GM21717 (cell line): ENCODE measurements at regions not wholly inside any gene's neighbourhood (a gene's known extent, or its start where the extent isn't known, plus 50 kb on each side); places are given as distances from the start of the nearest gene placed in this dataset.
"Not testable (repeated sequence)": the region's sequence is repeated elsewhere in the genome, so short reads cannot be mapped to it uniquely, and the experiment has no call there.

Experiments
- ATAC-seq: cut with Tn5 transposase; IDR thresholded peaks from one replicate; pipeline ENCODE4 v1.9.1; 2021; ENCODE audit warnings: mild to moderate bottlenecking, moderate library complexity; ENCODE audit not compliant: unreplicated experiment

DNA sequence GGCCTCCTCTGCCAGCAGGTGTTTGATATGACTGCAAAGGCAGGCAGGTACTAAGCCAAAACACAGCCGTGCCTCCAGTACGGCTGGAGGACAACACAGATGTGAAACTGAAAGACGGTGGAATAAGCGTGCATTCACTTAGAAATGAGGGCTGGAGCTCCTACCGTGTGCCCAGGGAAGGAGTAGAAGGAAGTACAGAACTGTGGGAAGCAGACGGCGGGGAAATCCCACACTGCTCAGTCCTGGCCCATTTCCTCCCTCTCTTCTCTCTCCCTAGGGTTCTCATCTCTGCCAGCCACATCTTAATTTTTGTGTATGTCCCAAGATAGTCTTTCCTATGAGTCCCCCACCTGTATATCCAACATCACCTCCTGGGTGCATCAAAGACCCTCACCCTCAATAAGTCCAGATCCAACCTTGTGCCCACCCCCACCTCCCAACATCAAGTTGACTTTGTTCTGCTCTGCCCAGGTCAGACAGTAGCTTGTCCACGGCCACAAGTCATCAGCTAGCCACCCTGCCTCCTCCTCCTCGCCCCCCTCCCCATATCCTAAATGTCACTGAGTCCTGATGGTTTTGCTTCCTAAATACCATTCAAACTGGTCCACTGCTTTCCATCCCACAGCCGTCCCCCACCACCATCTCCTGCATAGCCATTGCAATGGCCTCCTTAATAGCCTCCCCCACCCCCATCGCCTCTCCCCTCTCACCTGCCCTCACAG is 77.1 kb upstream of the RPL38 start:
- ATAC-seq = no peak

DNA sequence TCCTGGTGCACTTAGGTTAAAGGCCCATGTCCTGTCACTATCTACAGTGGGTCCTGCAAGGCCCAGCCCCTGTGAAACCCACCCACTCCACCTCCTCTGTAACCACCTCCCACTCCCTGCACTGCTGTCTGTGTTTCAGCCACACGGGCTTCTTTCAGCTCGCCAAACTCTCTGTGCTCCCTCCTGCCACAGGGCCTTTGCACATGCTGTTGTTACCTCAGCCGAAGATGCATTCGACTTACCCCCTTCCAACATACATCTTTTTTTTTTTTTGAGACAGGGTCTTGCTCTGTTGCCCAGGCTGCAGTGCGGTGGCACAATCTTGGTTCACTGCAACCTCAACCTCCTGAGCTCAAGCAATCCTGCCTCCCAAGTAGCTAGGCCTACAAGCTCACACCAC is 76.5 kb upstream of the RPL38 start:
- ATAC-seq = no peak

DNA sequence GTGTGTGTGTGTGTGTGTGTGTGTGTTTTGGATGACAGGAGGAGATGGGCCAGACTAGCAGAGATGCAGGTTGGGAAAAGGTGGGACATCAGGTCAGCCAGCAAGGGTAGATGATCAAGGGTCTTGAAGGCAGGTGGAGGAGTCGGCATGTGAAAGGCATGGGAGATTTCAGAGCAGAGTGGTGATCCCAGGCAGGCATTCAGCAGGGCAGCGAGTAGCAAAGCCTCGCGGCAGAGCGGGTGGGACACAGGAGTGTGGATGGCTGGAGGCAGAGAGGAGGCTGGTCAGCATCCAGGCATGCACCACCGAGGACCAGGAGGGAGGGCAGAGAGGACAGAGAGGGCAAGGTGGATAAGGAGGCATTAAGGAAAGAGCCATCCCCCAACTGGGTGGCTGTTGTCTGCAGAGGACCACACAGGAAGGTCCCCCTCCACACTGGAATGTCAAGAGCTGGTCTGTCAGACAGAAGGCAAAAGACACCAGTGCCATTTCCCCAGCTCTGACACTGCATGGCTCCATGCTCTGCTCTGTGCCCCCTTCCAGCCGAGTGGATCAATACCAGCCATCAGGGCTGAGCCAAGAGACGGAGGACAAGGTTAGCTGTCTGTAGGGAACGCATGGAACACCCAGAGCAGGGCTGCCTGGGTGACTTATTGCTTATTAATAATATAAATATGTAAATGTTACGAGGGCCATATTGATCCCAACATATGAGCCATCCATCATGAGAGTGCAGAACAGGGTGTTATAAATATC is 74.8 kb upstream of the RPL38 start:
- no peak for ATAC-seq

DNA sequence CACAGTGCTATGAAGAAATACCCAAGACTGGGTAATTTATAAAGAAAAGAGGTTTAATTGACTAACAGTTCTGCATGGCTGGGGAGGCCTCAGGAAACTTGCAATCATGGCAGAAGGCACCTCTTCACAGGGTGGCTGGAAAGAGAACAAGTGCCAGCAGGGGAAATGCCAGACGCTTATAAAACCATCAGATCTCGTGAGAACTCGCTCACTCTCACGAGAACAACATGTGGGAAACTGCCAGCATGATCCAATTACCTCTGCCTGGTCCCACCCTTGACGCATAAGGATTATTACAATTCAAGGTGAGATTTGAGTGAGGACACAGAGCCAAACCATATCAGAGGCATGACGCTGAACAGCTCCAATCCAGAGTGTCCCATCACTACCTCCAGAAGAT is 73.7 kb upstream of the RPL38 start:
- ATAC-seq = not testable (repeated sequence)

DNA sequence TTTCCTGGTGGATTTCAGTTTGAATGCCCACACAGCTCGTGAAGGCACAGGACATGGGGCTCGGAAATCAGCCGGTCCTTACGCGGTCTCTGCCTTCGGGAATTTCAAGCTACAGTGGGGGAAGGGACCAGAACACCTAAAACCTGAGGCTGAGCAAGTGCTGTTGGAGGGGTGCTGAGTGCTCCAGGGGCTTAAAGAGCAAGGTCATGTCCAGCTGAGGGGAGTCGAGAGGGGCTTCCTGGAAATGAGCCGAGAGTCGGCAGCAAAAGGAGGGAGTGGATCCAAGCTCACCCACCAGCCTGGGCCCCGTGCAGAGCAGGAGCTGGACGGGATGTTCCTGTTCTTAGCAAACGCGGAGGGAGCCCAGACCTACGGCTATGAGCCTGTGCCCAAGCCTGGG is 73.2 kb upstream of the RPL38 start:
- ATAC-seq = no peak

DNA sequence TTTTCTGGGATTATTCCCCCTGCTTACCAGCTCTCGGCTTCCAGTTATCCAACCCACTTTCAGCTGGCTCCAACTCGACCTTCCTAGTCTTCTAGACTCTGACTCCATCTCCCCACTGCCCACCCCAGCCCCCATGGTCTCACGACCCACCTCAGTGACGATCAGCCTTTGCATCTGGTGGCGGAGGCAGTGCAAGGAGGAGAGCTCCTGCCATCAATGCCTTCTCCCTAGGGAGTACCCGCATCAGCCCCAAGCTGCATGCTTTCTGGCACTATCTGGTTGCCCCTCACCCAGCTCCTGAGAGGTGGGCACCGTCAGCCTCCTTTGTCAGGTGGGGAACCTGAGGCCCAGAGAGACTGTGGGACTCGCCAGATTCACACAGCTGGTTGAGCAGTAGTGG is 72.6 kb upstream of the RPL38 start:
- no peak for ATAC-seq

DNA sequence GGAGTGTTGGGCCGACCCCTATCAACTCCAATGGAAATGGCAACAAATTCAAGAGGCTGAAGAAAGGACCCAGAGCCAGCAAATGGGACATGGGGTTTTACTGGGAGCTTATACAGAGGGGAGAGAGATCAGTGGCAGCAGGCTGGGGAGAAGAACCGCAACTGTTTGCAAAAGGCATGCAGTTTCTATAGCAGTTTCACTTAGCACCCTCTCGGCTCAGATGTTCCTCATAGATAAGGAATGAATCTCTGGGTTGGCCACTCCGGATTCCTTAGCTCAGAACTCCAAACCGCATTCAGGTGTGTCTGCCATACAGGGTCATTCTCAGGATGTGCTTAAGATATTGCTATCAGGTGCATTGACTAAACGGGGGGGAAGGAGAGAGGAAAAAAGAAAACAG is 71.1 kb upstream of the RPL38 start:
- ATAC-seq = no peak

DNA sequence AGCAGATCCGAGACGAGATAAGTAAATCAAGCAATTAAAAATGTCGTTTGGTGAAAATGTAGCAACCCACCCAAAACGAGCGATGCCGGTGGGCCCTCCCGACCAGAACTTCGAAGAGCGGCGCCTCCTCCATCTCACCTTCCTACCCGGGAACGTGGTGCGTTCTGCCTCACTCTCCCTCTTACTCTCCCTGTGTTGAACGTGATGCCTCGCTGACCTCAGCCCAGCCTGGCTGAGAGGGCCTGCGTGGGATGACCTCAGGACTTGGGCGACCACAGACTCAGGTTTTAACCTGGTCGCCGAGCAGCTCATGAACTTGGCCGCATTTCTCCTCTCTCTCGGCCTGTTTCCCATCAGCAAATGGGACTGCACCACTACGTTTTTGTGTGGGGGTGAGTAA is 69.7 kb upstream of the RPL38 start:
- no peak for ATAC-seq

DNA sequence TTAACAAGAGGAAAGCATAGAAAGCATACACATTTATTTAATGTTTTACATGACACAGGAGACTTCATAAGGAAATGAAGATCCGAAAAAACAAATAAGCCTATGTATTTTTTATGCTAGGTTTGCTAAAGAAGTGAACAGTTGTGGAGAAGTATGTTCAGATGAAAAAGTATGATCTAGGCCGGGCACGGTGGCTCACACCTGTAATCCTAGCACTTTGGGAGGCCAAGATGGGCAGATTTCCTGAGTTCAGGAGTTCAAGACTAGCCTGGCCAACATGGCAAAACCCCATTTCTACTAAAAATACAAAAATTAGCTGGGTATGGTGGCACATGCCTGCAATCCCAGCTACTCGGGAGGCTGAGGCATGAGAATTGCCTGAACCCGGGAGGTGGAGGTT is 69.2 kb upstream of the RPL38 start:
- ATAC-seq = not testable (repeated sequence)

DNA sequence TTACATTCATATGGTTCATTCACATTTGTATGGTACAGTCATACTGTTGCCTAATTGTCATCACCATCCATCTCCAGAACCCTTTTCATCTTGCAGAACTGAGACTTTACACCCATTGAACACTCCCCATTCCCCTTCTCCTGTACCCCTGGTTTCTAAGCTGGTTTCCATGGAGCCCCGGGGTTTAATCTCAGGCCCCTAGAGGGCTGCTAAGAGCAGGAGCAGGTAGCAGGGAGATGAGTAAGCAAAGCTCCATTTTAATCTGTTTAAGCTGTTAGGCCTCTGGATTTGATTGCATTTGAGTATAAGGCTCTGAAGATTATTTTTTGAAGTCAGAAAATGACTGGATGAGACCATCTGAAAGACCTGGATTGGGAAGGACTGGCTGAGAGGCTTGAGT is 68.5 kb upstream of the RPL38 start:
- no peak for ATAC-seq

DNA sequence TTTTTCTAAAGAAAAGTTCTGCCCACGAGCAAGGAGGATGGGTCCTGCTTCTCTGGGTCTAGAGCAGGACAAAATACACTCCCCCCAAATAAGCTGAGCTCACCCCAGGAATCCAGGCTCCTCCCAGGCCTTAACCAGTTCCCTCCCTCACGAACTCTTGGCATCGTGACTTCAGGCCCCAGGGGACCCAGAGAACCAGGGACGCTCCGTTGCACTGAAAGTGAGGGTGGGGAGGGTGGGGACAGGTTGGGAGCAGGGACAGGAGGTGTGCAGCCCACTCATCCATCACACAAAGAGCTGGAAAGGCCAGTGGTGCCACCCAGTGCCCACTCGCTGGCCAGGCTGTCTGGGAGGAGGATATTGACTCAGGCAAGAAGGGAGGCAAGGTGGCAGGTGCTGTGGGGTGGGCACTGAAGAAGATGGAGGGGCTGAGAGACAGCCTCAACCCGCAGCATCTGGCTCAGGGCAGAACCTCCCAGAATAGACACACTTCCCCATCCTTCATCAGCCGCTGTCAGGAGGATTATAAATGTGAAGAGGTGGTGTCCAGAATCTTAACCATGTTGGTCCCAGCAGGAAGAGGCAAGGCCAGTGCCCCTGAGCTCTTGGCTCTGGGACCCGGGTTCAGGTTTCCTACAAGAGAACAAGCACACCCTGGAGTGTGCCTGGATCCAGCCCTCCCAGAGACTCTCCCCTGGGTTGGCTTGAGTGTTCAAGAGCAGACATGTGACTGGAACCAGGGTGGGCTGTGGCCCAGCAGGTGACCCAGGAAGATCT is 67.9 kb upstream of the RPL38 start:
- no peak for ATAC-seq

DNA sequence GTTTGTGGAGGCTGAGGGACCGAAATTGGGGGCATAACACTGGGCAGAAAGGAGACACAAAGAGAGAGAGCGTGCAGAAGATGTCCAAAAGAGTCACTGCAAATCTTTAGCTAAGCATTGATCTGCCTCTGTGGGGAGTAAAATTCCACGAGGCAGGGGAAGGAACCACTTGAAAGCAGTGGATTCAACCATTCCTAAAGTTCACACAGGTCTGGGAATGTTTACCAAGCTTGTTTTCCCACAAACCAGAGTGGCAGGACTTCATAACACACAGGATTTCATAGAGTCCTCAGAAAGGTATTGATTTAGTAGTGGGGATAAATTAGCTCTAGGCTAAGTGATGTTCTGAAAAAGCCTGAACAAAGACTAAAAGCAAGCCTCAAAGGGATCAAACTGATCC is 66.1 kb upstream of the RPL38 start:
- no peak for ATAC-seq

DNA sequence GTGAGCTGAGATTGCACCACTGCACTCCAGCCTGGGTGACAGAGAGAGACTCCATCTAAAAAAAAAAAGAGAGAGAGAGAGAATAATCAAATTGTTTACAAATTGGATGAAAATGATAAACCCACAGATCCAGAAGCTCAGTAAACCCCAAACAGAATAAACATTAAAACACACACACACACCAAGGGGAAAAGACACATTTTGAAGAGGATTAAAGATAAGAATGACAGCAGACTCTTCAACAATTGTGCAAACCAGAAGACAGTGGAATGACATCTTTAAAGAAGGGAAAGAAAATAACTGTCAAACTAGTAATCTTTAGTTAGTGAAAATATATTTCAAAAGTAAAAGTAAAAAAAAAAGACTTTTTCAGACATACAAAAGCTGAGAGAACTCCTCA is 64.4 kb upstream of the RPL38 start:
- ATAC-seq = no peak

DNA sequence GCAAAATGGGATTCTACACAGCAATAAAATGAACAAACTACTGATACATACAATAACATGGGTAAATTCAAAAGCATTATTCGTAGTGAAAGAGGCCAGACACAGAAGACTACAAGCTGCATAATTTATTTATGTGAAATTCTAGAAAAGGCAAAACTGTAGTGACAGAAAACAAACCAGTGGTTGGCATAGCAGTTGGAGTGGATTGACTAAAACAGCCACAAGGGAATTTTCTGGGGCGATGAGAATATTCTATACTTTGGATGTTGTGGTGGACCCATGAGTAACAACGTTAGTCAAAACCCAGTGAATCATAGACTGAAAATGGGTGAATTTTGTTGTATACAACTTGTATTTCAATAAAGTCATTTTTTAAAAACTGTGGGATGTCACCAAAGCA is 63.2 kb upstream of the RPL38 start:
- no peak for ATAC-seq

DNA sequence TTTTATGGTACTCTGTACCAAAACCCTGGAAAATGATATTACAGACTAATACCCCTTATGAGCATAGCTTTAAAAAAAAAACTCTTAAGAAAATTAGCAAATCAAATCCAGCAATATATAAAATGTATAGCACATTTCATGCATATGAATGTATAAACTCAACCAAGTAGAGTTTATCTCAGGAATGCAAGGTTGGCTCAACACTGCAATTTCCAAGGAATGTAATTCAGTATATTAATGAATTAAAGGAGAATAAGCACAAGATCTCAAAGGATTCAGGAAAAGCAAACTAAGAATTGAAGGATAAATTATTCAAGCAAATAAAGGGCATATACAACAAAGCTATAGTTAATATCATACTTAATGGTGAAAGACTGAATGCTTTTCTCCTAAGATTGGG is 61.9 kb upstream of the RPL38 start:
- no peak for ATAC-seq

DNA sequence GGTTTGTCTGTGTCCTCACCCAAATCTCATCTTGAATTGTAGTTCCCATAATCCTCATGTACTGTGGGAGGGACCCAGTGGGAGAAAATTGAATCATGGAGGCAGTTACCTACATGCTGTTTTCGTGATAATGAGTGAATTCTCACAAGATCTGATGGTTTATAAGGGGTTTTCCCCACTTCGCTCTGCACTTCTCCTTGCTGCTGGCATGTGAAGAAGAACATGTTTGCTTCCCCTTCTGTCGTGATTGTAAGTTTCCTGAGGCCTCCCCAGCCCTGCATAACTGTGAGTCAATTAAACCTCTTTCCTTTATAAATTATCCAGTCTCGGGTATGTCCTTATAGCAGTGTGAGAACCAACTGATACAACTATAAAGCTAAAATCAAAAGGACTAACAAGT is 60.2 kb upstream of the RPL38 start:
- ATAC-seq = not testable (repeated sequence)

DNA sequence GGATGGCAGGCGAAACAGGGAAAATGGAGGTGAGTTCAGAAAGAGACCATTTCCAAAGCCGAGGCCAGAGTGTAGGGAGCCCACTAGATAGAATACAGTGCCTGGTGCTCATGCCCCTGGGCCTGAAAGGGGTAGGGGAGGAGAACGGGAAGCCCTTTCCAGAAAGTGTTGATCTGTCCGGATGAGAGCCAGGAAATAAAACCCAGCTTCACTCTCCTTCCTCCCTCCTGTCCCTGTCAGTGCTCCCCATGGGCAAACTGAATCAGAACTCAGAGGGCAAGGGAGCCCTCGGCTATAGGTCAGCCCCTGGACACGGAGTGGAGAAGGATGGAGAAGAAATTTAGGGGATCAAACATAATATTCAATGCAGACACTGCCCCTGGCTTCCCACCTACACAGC is 57.7 kb upstream of the RPL38 start:
- ATAC-seq = no peak

DNA sequence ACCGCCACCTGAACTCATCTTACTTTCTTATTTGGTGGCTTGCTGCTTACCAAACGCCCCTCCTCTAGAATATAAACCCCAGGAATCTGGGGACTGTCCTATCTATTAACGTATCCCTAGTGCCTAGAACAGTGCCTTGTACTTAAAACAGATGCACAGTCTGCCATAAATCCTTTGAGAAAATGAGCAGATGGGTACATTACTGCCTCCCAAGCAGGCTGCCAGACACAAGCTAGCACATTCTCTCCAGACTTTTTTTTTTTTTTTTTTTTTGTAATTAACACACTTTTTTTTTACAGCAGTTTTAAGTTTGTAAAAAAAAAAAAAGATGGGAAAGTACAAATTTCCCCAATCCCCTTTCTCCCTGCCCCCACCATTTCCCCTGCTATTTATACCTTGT is 57.3 kb upstream of the RPL38 start:
- no peak for ATAC-seq

DNA sequence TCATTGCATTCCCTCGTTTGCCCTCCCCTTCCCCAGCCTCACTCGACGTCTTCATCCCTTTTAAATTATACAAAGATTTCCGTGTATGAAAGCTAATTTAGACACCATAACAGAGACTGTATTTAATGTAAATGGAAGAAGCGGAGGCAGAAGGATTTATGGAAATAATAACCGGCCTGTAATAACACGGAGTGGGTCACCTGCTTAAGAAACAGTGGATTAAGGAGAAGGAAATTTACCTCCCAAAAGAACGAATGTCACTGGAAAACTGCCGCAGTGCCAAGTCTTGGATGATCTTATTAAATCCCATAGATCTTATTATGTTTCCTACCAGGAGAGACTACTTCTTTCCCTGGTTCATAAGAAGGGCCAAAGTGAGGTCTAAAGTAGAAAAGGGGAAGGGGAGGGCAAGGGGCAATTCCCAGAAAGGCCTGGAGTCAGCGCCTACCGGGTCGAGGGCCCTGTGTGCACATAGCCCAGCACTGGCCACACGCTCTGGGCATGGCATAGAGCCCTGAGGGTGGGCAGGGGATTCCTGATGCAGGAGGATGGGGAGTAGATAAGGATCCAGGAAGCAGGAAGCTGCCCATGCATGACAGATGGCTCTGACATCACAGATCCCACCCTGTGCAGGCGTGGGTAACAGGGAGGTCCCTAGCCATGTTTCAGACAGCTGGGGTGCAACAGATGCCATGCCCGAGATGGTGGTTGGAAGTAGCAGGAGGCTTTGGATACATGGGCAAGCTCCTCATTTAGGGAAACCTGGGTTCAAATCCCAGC is 56.2 kb upstream of the RPL38 start:
- ATAC-seq = no peak

DNA sequence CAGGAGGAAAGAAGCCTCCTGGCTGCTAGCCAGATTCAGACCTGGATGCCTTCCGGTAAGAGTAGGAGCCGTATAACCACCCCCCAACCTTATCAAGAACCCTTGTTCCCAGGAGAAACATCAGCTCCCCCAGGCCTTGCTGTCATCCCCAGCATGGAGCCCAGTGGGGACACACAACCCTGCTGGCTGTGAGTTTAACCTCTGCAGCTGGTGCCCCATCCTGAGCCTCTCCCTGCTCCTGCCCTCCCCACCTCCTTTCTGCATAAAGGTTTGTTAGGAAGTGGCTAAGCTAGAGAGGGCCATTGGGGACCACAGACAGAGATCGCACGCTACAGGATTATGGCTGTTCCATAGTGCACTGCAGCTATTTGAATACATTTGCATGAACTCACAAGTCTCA is 55.5 kb upstream of the RPL38 start:
- ATAC-seq = no peak

DNA sequence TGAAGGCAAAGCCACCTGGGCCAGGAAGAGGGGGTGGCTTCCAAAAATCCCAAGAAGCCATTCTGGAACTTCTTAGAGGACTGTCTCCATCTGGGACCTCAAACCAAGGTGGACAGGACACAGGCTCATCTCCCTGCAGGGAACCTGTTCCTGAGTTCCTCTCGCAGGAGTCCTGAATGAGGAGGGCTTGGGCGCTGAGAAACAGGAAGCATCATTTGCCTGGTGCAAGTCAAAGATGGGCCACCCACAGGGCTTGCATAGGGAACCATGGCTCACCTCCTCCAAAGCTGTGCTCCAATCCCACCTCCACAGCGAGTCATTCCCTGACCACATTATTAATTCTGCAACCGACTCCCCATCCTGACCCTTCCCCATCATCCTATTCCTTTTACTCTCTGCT is 55.0 kb upstream of the RPL38 start:
- ATAC-seq = no peak
